ENCODE measurements at regions not wholly inside any gene's neighbourhood (a gene's known extent, or its start where the extent isn't known, plus 50 kb on each side); places are given as distances from the start of the nearest gene placed in this dataset.

DNA sequence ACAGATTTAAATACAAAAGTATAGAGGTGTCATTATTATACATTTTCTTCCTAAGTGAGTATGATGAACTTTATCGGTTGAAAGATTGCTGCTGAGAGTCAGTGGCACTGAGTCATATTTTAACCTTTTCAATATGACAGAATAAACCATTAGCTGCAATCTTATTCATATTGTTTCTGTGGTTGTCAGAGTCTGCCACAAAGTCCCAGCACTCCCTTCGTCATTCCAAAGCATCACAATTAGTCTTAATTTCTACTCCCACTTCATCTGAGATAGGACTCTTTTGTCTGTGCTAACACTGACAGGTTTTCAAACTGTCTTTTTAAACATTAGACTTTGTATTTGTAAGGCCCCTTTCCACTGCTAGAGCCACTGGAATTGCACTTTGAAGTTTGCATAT is 656.9 kb downstream of the MTRR start:
- TF ChIP-seq, protein P1, sequence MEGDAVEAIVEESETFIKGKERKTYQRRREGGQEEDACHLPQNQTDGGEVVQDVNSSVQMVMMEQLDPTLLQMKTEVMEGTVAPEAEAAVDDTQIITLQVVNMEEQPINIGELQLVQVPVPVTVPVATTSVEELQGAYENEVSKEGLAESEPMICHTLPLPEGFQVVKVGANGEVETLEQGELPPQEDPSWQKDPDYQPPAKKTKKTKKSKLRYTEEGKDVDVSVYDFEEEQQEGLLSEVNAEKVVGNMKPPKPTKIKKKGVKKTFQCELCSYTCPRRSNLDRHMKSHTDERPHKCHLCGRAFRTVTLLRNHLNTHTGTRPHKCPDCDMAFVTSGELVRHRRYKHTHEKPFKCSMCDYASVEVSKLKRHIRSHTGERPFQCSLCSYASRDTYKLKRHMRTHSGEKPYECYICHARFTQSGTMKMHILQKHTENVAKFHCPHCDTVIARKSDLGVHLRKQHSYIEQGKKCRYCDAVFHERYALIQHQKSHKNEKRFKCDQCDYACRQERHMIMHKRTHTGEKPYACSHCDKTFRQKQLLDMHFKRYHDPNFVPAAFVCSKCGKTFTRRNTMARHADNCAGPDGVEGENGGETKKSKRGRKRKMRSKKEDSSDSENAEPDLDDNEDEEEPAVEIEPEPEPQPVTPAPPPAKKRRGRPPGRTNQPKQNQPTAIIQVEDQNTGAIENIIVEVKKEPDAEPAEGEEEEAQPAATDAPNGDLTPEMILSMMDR (IDR thresholded peaks at IDR 0.05; ENCODE audit: low read length) = no peak
- TF ChIP-seq EZH2 (IDR thresholded peaks at IDR 0.05; ENCODE audit: borderline replicate concordance, low read length) = no peak

Measured in OCI-LY1 (cell line).